SU-DHL-6 (cell line): ENCODE measurements at regions not wholly inside any gene's neighbourhood (a gene's known extent, or its start where the extent isn't known, plus 50 kb on each side); places are given as distances from the start of the nearest gene placed in this dataset.

ENCODE experiments used
- H2AFZ ChIP-seq: fragments of 200-600 bp; sonication (generic); 2 replicates; pipeline ENCODE4 v1.6.1; 2014; ENCODE audit warnings: low read depth, mild to moderate bottlenecking, moderate library complexity, mixed read lengths, antibody characterized with exemption, low read length; ENCODE audit not compliant: severe bottlenecking
- H3F3A ChIP-seq: fragments of 200-600 bp; shearing (Covaris generic); 2 replicates; pipeline ENCODE4 v1.6.0; 2016; ENCODE audit warnings: antibody characterized with exemption, mild to moderate bottlenecking; ENCODE audit not compliant: insufficient read depth
- H3K27ac ChIP-seq: fragments of 200-600 bp; sonication (generic); 2 replicates; pipeline ENCODE4 v1.5.1; 2016; ENCODE audit warnings: low read depth, mild to moderate bottlenecking, low read length, moderate library complexity, mixed read lengths
- H3K27me3 ChIP-seq: fragments of 200-600 bp; sonication (generic), shearing (Covaris generic); 2 replicates; pipeline ENCODE4 v1.6.0; 2014; ENCODE audit warnings: mild to moderate bottlenecking, low read length
- H3K36me3 ChIP-seq: fragments of 200-600 bp; sonication (generic); 2 replicates; pipeline ENCODE4 v1.6.1; 2014; ENCODE audit warnings: mild to moderate bottlenecking, low read length, mixed read lengths
- H3K4me2 ChIP-seq: fragments of 300-600, 200-600 bp; shearing (Covaris generic), sonication (generic); 2 replicates; pipeline ENCODE4 v1.6.0; 2014; ENCODE audit warnings: low read length, low read depth, mild to moderate bottlenecking; ENCODE audit not compliant: poor library complexity, severe bottlenecking
- H3K4me3 ChIP-seq: fragments of 200-600 bp; sonication (generic); 2 replicates; pipeline ENCODE4 v1.5.1; 2014; ENCODE audit warnings: antibody characterized with exemption, low read length, mild to moderate bottlenecking, mixed read lengths; ENCODE audit not compliant: insufficient read depth, poor library complexity, severe bottlenecking
- H3K79me2 ChIP-seq: fragments of 200-600 bp; sonication (generic); 2 replicates; pipeline ENCODE4 v1.6.1; 2014; ENCODE audit warnings: mild to moderate bottlenecking, low read length, moderate library complexity; ENCODE audit not compliant: insufficient read depth
- H3K9ac ChIP-seq: fragments of 200-600 bp; sonication (generic); 2 replicates; pipeline ENCODE4 v1.7.0; 2014; ENCODE audit warnings: mild to moderate bottlenecking, low read length
- H3K9me2 ChIP-seq: fragments of 200-600 bp; sonication (generic); replicated peaks from 2 replicates; pipeline ENCODE4 v1.6.1; 2014; ENCODE audit warnings: low read length; ENCODE audit not compliant: insufficient read depth
- H3K9me3 ChIP-seq: fragments of 200-600 bp; sonication (generic); 2 replicates; pipeline ENCODE4 v1.6.1; 2014; ENCODE audit warnings: low read length, mixed read lengths; ENCODE audit not compliant: insufficient read depth
- H4K20me1 ChIP-seq: fragments of 200-600 bp; sonication (generic); 2 replicates; pipeline ENCODE4 v1.6.1; 2014; ENCODE audit warnings: low read depth, mild to moderate bottlenecking, antibody characterized with exemption, low read length, moderate library complexity, mixed read lengths
- CTCF ChIP-seq: fragments of 200-600 bp; sonication (generic); IDR thresholded peaks from one replicate; pipeline ENCODE4 v1.5.1; 2017; ENCODE audit warnings: antibody characterized with exemption, mild to moderate bottlenecking, low read length, moderate library complexity; ENCODE audit not compliant: insufficient read depth, poor library complexity, severe bottlenecking
- EZH2phosphoT487 ChIP-seq: fragments of 200-600 bp; sonication (generic), shearing (Covaris generic); conservative IDR thresholded peaks from 2 replicates; pipeline ENCODE4 v1.6.1; 2018; ENCODE audit warnings: mild to moderate bottlenecking, antibody characterized with exemption, low read length, moderate library complexity, mixed read lengths

GRCh38 chr10:20956843-20957242, 59.7 kb upstream of the NEBL start:
- Histone ChIP-seq H2AFZ (no peak overlapping the region), H3K9me2 (no peaks in the 10 kb centered on the region), H3F3A (no peaks in the 10 kb centered on the region), H3K79me2 (no peaks in the 10 kb centered on the region), H3K4me3 (no peak overlapping the region), H3K4me2 (no peak overlapping the region), H3K36me3 (no peaks in the 10 kb centered on the region), H3K27me3 (no peaks in the 10 kb centered on the region), H4K20me1 (no peaks in the 10 kb centered on the region), H3K9me3 (no peaks in the 10 kb centered on the region), H3K27ac (no peak overlapping the region), H3K9ac (no peak overlapping the region)
- TF ChIP-seq CTCF (no peak), EZH2phosphoT487 (no peak)

GRCh38 chr10:20955355-20955893, 58.3 kb upstream of the NEBL start:
- no peaks in the 10 kb centered on the region for H3K79me2 ChIP-seq
- TF ChIP-seq CTCF = no peak
- no peak for TF ChIP-seq EZH2phosphoT487
- H2AFZ ChIP-seq = no peak overlapping the region
- H3K9me3 ChIP-seq = no peaks in the 10 kb centered on the region
- no peak overlapping the region for H3K9ac ChIP-seq
- H3K4me3 ChIP-seq = no peak overlapping the region
- H3K36me3 ChIP-seq = no peaks in the 10 kb centered on the region
- no peaks in the 10 kb centered on the region for H3K27me3 ChIP-seq
- H3K9me2 ChIP-seq = no peaks in the 10 kb centered on the region
- no peak overlapping the region for H3K27ac ChIP-seq
- H3K4me2 ChIP-seq = no peak overlapping the region
- H4K20me1 ChIP-seq = no peaks in the 10 kb centered on the region
- H3F3A ChIP-seq = no peaks in the 10 kb centered on the region

- no peaks in the 10 kb centered on the region for H4K20me1 ChIP-seq
- no peak overlapping the region for H3K4me3 ChIP-seq
- H3K9me2 ChIP-seq = no peaks in the 10 kb centered on the region
- no peak overlapping the region for H2AFZ ChIP-seq
- H3K27me3 ChIP-seq = no peaks in the 10 kb centered on the region
- no peaks in the 10 kb centered on the region for H3K9me3 ChIP-seq
- no peaks in the 10 kb centered on the region for H3K79me2 ChIP-seq
- no peaks in the 10 kb centered on the region for H3K36me3 ChIP-seq
- no peaks in the 10 kb centered on the region for H3F3A ChIP-seq
- H3K9ac ChIP-seq = no peak overlapping the region
- TF ChIP-seq CTCF (no peak), EZH2phosphoT487 (no peak)
- H3K27ac ChIP-seq = no peak overlapping the region
- H3K4me2 ChIP-seq = no peak overlapping the region
Observed at GRCh38 chr10:20954519-20954918, 57.4 kb upstream of the NEBL start.
